Gastrocnemius medialis (tissue), 4 donors: ENCODE measurements at regions not wholly inside any gene's neighbourhood (a gene's known extent, or its start where the extent isn't known, plus 50 kb on each side); places are given as distances from the start of the nearest gene placed in this dataset.

ENCODE experiments used
- POLR2A ChIP-seq, 2 donors: fragments of 450-650 bp; IDR thresholded peaks; one replicate each; pipeline ENCODE4 v1.6.1; 2017; ENCODE audit warnings: antibody characterized with exemption in 2 of 2, mild to moderate bottlenecking in 2 of 2, moderate library complexity in 2 of 2
- TF ChIP-seq, protein P1 (sequence below), 5 experiments: fragments of 450-650 bp in 3 of 5; fragments of 200-600 bp in 2 of 5; sonication (generic) in 2 of 5; IDR thresholded peaks in 4 of 5; conservative IDR thresholded peaks in 1 of 5; 1 replicate in 4 of 5; 2 replicates in 1 of 5; pipeline ENCODE4 v1.5.1; 2016 to 2019; ENCODE audit warnings: antibody characterized with exemption in 5 of 5, mild to moderate bottlenecking in 3 of 5, moderate library complexity in 3 of 5

DNA sequence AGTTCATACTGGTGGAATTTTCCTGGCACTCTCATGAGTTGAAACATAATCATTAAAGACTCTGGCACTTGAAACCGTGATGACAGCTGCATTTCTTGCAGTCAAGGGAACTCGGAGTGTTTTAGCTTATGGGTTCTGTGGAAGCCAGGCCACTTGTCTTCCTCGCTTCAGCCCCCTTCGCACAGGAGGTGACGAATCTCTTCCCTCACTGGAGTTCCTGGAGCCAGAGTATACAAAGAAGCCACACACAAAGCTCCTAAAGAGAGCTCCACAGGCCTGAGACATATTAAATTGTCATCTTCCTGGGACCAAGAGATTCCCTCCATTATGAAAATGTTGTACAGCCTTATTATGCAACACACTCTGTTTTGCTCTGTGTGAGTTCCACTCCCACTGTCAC lies 964.1 kb downstream of the TMEM121 start:
- TF ChIP-seq, protein P1, sequence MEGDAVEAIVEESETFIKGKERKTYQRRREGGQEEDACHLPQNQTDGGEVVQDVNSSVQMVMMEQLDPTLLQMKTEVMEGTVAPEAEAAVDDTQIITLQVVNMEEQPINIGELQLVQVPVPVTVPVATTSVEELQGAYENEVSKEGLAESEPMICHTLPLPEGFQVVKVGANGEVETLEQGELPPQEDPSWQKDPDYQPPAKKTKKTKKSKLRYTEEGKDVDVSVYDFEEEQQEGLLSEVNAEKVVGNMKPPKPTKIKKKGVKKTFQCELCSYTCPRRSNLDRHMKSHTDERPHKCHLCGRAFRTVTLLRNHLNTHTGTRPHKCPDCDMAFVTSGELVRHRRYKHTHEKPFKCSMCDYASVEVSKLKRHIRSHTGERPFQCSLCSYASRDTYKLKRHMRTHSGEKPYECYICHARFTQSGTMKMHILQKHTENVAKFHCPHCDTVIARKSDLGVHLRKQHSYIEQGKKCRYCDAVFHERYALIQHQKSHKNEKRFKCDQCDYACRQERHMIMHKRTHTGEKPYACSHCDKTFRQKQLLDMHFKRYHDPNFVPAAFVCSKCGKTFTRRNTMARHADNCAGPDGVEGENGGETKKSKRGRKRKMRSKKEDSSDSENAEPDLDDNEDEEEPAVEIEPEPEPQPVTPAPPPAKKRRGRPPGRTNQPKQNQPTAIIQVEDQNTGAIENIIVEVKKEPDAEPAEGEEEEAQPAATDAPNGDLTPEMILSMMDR (IDR thresholded peaks at IDR 0.05 in 4 of 5, conservative IDR thresholded peaks at IDR 0.05 in 1 of 5) = no peak
- TF ChIP-seq POLR2A (IDR thresholded peaks at IDR 0.05) = no peak
